PFSK-1 (cell line): ENCODE measurements at regions not wholly inside any gene's neighbourhood (a gene's known extent, or its start where the extent isn't known, plus 50 kb on each side); places are given as distances from the start of the nearest gene placed in this dataset.

Source experiments
- POLR2AphosphoS5 ChIP-seq: IDR thresholded peaks from 2 replicates; pipeline ENCODE4 v1.6.1; 2012; ENCODE audit warnings: low read depth, mild to moderate bottlenecking, control low read depth, low read length, moderate library complexity
- TF ChIP-seq, protein P1 (sequence below), 2 experiments: IDR thresholded peaks; 2 replicates each; pipeline versions ENCODE4 v1.6.1 to v1.8.0; 2011 to 2012; ENCODE audit warnings: low read depth in 2 of 2, low read length in 2 of 2, control low read depth in 1 of 2, inconsistent platforms in 1 of 2, mild to moderate bottlenecking in 1 of 2, moderate library complexity in 1 of 2; ENCODE audit not compliant: insufficient read depth in 1 of 2

GRCh38 chr2:217673627-217674026 is 329.2 kb downstream of the TNS1 start:
- TF ChIP-seq POLR2AphosphoS5 = no peak
- TF ChIP-seq, protein P1, sequence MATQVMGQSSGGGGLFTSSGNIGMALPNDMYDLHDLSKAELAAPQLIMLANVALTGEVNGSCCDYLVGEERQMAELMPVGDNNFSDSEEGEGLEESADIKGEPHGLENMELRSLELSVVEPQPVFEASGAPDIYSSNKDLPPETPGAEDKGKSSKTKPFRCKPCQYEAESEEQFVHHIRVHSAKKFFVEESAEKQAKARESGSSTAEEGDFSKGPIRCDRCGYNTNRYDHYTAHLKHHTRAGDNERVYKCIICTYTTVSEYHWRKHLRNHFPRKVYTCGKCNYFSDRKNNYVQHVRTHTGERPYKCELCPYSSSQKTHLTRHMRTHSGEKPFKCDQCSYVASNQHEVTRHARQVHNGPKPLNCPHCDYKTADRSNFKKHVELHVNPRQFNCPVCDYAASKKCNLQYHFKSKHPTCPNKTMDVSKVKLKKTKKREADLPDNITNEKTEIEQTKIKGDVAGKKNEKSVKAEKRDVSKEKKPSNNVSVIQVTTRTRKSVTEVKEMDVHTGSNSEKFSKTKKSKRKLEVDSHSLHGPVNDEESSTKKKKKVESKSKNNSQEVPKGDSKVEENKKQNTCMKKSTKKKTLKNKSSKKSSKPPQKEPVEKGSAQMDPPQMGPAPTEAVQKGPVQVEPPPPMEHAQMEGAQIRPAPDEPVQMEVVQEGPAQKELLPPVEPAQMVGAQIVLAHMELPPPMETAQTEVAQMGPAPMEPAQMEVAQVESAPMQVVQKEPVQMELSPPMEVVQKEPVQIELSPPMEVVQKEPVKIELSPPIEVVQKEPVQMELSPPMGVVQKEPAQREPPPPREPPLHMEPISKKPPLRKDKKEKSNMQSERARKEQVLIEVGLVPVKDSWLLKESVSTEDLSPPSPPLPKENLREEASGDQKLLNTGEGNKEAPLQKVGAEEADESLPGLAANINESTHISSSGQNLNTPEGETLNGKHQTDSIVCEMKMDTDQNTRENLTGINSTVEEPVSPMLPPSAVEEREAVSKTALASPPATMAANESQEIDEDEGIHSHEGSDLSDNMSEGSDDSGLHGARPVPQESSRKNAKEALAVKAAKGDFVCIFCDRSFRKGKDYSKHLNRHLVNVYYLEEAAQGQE (IDR thresholded peaks at IDR 0.05; ENCODE audit: insufficient read depth in 1 of 2, low read depth in 2 of 2, low read length in 2 of 2) = no peak
